ENCODE measurements at regions not wholly inside any gene's neighbourhood (a gene's known extent, or its start where the extent isn't known, plus 50 kb on each side); places are given as distances from the start of the nearest gene placed in this dataset.

DNA sequence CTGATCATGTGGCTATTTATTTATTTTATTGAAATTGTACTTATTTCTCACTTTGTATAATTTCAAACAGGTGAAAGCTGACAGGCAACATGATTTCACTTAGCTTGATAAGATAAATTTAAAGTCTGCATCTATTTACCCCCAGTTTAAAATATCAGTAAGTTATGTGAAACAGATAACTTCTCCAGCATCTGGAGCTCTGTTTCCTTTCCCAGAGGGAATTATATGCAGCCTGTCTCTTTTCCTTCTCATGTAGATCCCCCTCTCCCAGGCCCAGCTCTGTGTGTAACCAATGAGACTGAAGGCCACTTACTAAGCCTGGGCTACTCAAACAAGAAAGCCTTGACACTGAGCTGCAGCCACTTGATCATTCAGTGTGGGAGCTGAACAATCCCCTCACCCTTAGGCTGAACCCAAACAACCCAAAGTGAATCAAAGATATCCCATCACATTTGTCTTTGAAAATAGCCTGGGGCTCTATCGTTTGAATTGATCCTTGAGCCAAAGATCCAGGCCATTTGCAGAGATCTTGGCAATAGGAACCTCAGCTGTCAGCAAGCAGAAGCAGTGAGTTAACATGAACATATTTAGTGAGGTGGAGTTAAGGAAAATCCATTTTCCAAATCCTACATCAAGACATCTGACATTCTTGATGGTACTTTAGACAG, 383.9 kb downstream of the TGFB2 start:
- H3K4me3 ChIP-seq (ENCODE audit: low read length), result no peak overlapping the region
- no peak overlapping the region for H3K27ac ChIP-seq (ENCODE audit: low read depth, low read length)
- H3K36me3 ChIP-seq (ENCODE audit: insufficient read depth, low read length), result no peaks in the 10 kb centered on the region
- H3K9me3 ChIP-seq (ENCODE audit: insufficient read depth, low read depth, low read length), result no peaks in the 10 kb centered on the region
- no peaks in the 10 kb centered on the region for H3K27me3 ChIP-seq (ENCODE audit: insufficient read depth, low read length)
- H3K9ac ChIP-seq (ENCODE audit: low read depth, low read length), result no peak overlapping the region
- no peaks in the 10 kb centered on the region for H3K4me1 ChIP-seq (ENCODE audit: insufficient read depth, low read length)
- 80% methylated on average over 1 of the region's 1 CpG for whole genome bisulfite sequencing

- Histone ChIP-seq H3K4me3 (ENCODE audit: low read length) (no peak overlapping the region), H3K4me1 (ENCODE audit: insufficient read depth, low read length) (no peaks in the 10 kb centered on the region), H3K9me3 (ENCODE audit: insufficient read depth, low read depth, low read length) (no peaks in the 10 kb centered on the region), H3K27ac (ENCODE audit: low read depth, low read length) (no peak overlapping the region), H3K9ac (ENCODE audit: low read depth, low read length) (no peak overlapping the region), H3K36me3 (ENCODE audit: insufficient read depth, low read length) (no peaks in the 10 kb centered on the region), H3K27me3 (ENCODE audit: insufficient read depth, low read length) (no peaks in the 10 kb centered on the region)
These were observed 390.4 kb downstream of the TGFB2 start for GRCh38 chr1:218735436-218736032.

GRCh38 chr1:218739426-218739825, 394.3 kb downstream of the TGFB2 start:
- no peaks in the 10 kb centered on the region for H3K36me3 ChIP-seq (ENCODE audit: insufficient read depth, low read length)
- no peak overlapping the region for H3K4me3 ChIP-seq (ENCODE audit: low read length)
- H3K9ac ChIP-seq (ENCODE audit: low read depth, low read length), result no peak overlapping the region
- no peaks in the 10 kb centered on the region for H3K4me1 ChIP-seq (ENCODE audit: insufficient read depth, low read length)
- no peaks in the 10 kb centered on the region; the same call in 1 of the 2 replicates for H3K9me3 ChIP-seq (ENCODE audit: insufficient read depth, low read depth, low read length)
- WGBS, result 74% methylated on average over 3 of the region's 4 CpGs
- H3K27me3 ChIP-seq (ENCODE audit: insufficient read depth, low read length), result no peaks in the 10 kb centered on the region
- no peak overlapping the region for H3K27ac ChIP-seq (ENCODE audit: low read depth, low read length)

DNA sequence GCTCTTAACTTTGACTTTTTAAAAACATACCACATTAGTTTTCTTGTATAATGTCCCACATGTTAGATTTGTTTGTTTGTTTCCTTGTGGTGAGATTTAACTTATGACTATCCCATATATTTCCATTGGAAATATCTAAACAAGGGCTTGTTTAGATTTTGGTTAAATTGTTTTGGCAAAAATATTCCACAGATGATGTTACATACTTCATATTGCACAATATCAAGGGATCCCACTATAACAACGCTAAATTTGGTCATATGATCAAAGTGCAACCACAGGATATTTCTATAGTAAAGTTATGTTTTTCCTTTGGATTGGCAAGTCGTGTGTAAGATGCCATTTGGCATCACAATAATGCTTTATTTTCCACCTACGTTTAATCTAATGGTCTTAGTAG, 396.7 kb downstream of the TGFB2 start:
- no peaks in the 10 kb centered on the region for H3K4me1 ChIP-seq (ENCODE audit: insufficient read depth, low read length)
- H3K27ac ChIP-seq (ENCODE audit: low read depth, low read length), result no peak overlapping the region
- WGBS, result 80% methylated on average over 1 of the region's 3 CpGs
- no peak overlapping the region for H3K9ac ChIP-seq (ENCODE audit: low read depth, low read length)
- no peak overlapping the region for H3K4me3 ChIP-seq (ENCODE audit: low read length)
- H3K9me3 ChIP-seq (ENCODE audit: insufficient read depth, low read depth, low read length), result peaks cover 9% of the 10 kb centered on the region; the same call in 1 of the 2 replicates
- H3K27me3 ChIP-seq (ENCODE audit: insufficient read depth, low read length), result no peaks in the 10 kb centered on the region
- no peaks in the 10 kb centered on the region for H3K36me3 ChIP-seq (ENCODE audit: insufficient read depth, low read length)

GRCh38 chr1:218742467-218743262, 397.5 kb downstream of the TGFB2 start:
- 91% methylated on average over 6 of the region's 6 CpGs for WGBS

DNA sequence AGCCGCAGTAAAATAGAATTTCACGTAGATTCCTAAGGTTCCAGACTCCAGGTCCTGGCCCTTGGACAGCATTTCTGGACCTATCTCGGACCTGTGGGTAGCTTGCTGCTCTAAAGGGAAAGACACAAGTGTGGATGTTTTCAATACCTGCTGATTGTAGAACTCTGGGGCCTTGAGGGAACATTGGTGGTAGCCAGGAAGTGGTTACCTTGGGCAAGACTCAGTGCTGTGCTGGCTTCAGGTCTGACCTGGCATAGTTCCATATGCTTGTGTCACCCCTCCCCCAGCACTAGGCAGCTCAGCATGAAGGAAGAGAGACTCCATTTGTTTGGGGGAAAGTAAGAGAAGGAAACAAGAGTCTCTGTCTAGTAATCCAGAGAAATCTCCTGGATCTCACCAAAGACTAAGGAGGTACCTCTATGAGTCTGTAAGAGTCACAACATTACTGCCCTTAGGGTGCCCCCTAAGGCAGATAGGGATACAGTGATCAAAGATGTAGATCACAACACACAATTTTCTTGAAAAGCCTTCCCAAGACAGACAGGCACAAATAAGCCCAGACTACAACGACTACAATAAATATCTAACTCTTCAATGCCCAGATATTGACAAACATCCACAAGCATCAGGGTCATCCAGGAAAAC, 398.8 kb downstream of the TGFB2 start:
- H3K36me3 ChIP-seq (ENCODE audit: insufficient read depth, low read length), result no peaks in the 10 kb centered on the region
- H3K9me3 ChIP-seq (ENCODE audit: insufficient read depth, low read depth, low read length), result peaks cover 16% of the 10 kb centered on the region; the same call in 1 of the 2 replicates
- H3K4me1 ChIP-seq (ENCODE audit: insufficient read depth, low read length), result no peaks in the 10 kb centered on the region
- H3K9ac ChIP-seq (ENCODE audit: low read depth, low read length), result no peak overlapping the region
- H3K27me3 ChIP-seq (ENCODE audit: insufficient read depth, low read length), result no peaks in the 10 kb centered on the region
- 93% methylated on average over 4 of the region's 4 CpGs for WGBS
- H3K4me3 ChIP-seq (ENCODE audit: low read length), result no peak overlapping the region
- H3K27ac ChIP-seq (ENCODE audit: low read depth, low read length), result no peak overlapping the region

More at GRCh38 chr1:218742467-218743262, 397.5 kb downstream of the TGFB2 start:
- no peaks in the 10 kb centered on the region for H3K4me1 ChIP-seq (ENCODE audit: insufficient read depth, low read length)
- H3K9me3 ChIP-seq (ENCODE audit: insufficient read depth, low read depth, low read length), result peaks cover 11% of the 10 kb centered on the region; the same call in 1 of the 2 replicates
- H3K27ac ChIP-seq (ENCODE audit: low read depth, low read length), result no peak overlapping the region
- H3K9ac ChIP-seq (ENCODE audit: low read depth, low read length), result no peak overlapping the region
- H3K27me3 ChIP-seq (ENCODE audit: insufficient read depth, low read length), result no peaks in the 10 kb centered on the region
- no peak overlapping the region for H3K4me3 ChIP-seq (ENCODE audit: low read length)
- no peaks in the 10 kb centered on the region for H3K36me3 ChIP-seq (ENCODE audit: insufficient read depth, low read length)

DNA sequence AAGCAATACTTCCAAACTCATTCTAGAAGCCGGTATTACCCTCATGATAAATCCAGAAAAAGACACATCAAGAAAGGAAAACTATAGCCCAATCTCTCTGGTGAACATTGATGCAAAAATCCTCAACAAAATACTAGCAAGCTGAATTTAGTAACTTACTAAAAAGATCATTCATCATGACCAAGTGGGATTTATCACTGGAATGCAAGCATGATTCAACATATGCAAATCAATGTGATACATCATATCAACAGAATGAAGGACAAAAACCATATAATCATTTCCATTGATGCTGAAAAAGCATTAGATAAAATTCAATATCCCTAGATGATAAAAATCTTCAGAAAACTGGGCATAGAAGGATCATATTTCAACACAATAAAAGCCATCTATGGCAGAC, 402.9 kb downstream of the TGFB2 start:
- 92% methylated on average over 1 of the region's 1 CpG for WGBS
- no peaks in the 10 kb centered on the region for H3K4me1 ChIP-seq (ENCODE audit: insufficient read depth, low read length)
- no peak overlapping the region for H3K9ac ChIP-seq (ENCODE audit: low read depth, low read length)
- H3K9me3 ChIP-seq (ENCODE audit: insufficient read depth, low read depth, low read length), result peaks cover 17% of the 10 kb centered on the region; the same call in 1 of the 2 replicates
- no peaks in the 10 kb centered on the region for H3K27me3 ChIP-seq (ENCODE audit: insufficient read depth, low read length)
- no peak overlapping the region for H3K4me3 ChIP-seq (ENCODE audit: low read length)
- no peaks in the 10 kb centered on the region for H3K36me3 ChIP-seq (ENCODE audit: insufficient read depth, low read length)
- no peak overlapping the region for H3K27ac ChIP-seq (ENCODE audit: low read depth, low read length)

- no peak overlapping the region for H3K9ac ChIP-seq (ENCODE audit: low read depth, low read length)
- no peaks in the 10 kb centered on the region for H3K4me1 ChIP-seq (ENCODE audit: insufficient read depth, low read length)
- 96% methylated on average over 16 of the region's 16 CpGs for WGBS
- H3K4me3 ChIP-seq (ENCODE audit: low read length), result no peak overlapping the region
- H3K27me3 ChIP-seq (ENCODE audit: insufficient read depth, low read length), result no peaks in the 10 kb centered on the region
- H3K27ac ChIP-seq (ENCODE audit: low read depth, low read length), result no peak overlapping the region
- H3K36me3 ChIP-seq (ENCODE audit: insufficient read depth, low read length), result no peaks in the 10 kb centered on the region
- H3K9me3 ChIP-seq (ENCODE audit: insufficient read depth, low read depth, low read length), result peaks cover 12% of the 10 kb centered on the region; the same call in 1 of the 2 replicates
These were observed 405.3 kb downstream of the TGFB2 start for GRCh38 chr1:218750216-218750970.

- Histone ChIP-seq H3K9ac (ENCODE audit: low read depth, low read length) (no peak overlapping the region), H3K27ac (ENCODE audit: low read depth, low read length) (no peak overlapping the region), H3K36me3 (ENCODE audit: insufficient read depth, low read length) (no peaks in the 10 kb centered on the region), H3K4me3 (ENCODE audit: low read length) (no peak overlapping the region), H3K4me1 (ENCODE audit: insufficient read depth, low read length) (no peaks in the 10 kb centered on the region), H3K27me3 (ENCODE audit: insufficient read depth, low read length) (no peaks in the 10 kb centered on the region), H3K9me3 (ENCODE audit: insufficient read depth, low read depth, low read length) (peaks cover 10% of the 10 kb centered on the region; the same call in 1 of the 2 replicates)
- 94% methylated on average over 12 of the region's 12 CpGs for WGBS
These were observed 406.2 kb downstream of the TGFB2 start for GRCh38 chr1:218751208-218751948.

- H3K27me3 ChIP-seq (ENCODE audit: insufficient read depth, low read length), result no peaks in the 10 kb centered on the region
- no peak overlapping the region for H3K9ac ChIP-seq (ENCODE audit: low read depth, low read length)
- no peaks in the 10 kb centered on the region for H3K36me3 ChIP-seq (ENCODE audit: insufficient read depth, low read length)
- H3K4me1 ChIP-seq (ENCODE audit: insufficient read depth, low read length), result no peaks in the 10 kb centered on the region
- 86% methylated on average over 3 of the region's 3 CpGs for WGBS
- H3K27ac ChIP-seq (ENCODE audit: low read depth, low read length), result no peak overlapping the region
- H3K9me3 ChIP-seq (ENCODE audit: insufficient read depth, low read depth, low read length), result peaks cover 6% of the 10 kb centered on the region; the same call in 1 of the 2 replicates
- H3K4me3 ChIP-seq (ENCODE audit: low read length), result no peak overlapping the region
These were observed 407.0 kb downstream of the TGFB2 start for GRCh38 chr1:218752126-218752525.

Measured in HUES64 (cell line).